ENCODE measurements at regions not wholly inside any gene's neighbourhood (a gene's known extent, or its start where the extent isn't known, plus 50 kb on each side); places are given as distances from the start of the nearest gene placed in this dataset.
"Not testable (repeated sequence)": the region's sequence is repeated elsewhere in the genome, so short reads cannot be mapped to it uniquely, and the experiment has no call there.

- no peak for DNase-seq (ENCODE audit: low read depth in 2 of 2)
These were observed 112.5 kb downstream of the EFEMP1 start for GRCh38 chr2:55811048-55811447.

GRCh38 chr2:55810622-55811020, 113.0 kb downstream of the EFEMP1 start:
- DNase-seq (ENCODE audit: low read depth in 2 of 2) = no peak

- DNase-seq (ENCODE audit: low read depth in 2 of 2) = no peak
These were observed 113.5 kb downstream of the EFEMP1 start for GRCh38 chr2:55809875-55810621.

- DNase-seq (ENCODE audit: low read depth in 2 of 2) = no peak
These were observed 114.3 kb upstream of the PNPT1 start for GRCh38 chr2:55807900-55808299.

GRCh38 chr2:55805686-55806085, 112.0 kb upstream of the PNPT1 start:
- no peak for DNase-seq (ENCODE audit: low read depth in 2 of 2)

- no peak for DNase-seq (ENCODE audit: low read depth in 2 of 2)
These were observed 110.9 kb upstream of the PNPT1 start for GRCh38 chr2:55804535-55804934.

- DNase-seq (ENCODE audit: low read depth in 2 of 2) = no peak
These were observed 108.4 kb upstream of the PNPT1 start for GRCh38 chr2:55802067-55802466.

GRCh38 chr2:55801436-55801835, 107.8 kb upstream of the PNPT1 start:
- DNase-seq (ENCODE audit: low read depth in 2 of 2) = no peak

GRCh38 chr2:55799624-55800023, 106.0 kb upstream of the PNPT1 start:
- DNase-seq (ENCODE audit: low read depth in 2 of 2) = not testable (repeated sequence)

- no peak for DNase-seq (ENCODE audit: low read depth in 2 of 2)
These were observed 102.5 kb upstream of the PNPT1 start for GRCh38 chr2:55796121-55796520.

- not testable (repeated sequence) for DNase-seq (ENCODE audit: low read depth in 2 of 2)
These were observed 100.0 kb upstream of the PNPT1 start for GRCh38 chr2:55793602-55794001.

GRCh38 chr2:55786280-55786679, 92.6 kb upstream of the PNPT1 start:
- no peak for DNase-seq (ENCODE audit: low read depth in 2 of 2)

GRCh38 chr2:55783751-55784150, 90.1 kb upstream of the PNPT1 start:
- not testable (repeated sequence) for DNase-seq (ENCODE audit: low read depth in 2 of 2)

- no peak for DNase-seq (ENCODE audit: low read depth in 2 of 2)
These were observed 89.0 kb upstream of the PNPT1 start for GRCh38 chr2:55782528-55783173.

GRCh38 chr2:55781542-55781941, 87.9 kb upstream of the PNPT1 start:
- DNase-seq (ENCODE audit: low read depth in 2 of 2) = no peak

- no peak for DNase-seq (ENCODE audit: low read depth in 2 of 2)
These were observed 87.1 kb upstream of the PNPT1 start for GRCh38 chr2:55780697-55781096.

GRCh38 chr2:55779459-55780421, 86.1 kb upstream of the PNPT1 start:
- DNase-seq (ENCODE audit: low read depth in 2 of 2) = peak; percentile 14 to 20

GRCh38 chr2:55776966-55777365, 83.3 kb upstream of the PNPT1 start:
- no peak for DNase-seq (ENCODE audit: low read depth in 2 of 2)

- DNase-seq (ENCODE audit: low read depth in 2 of 2) = no peak
These were observed 82.8 kb upstream of the PNPT1 start for GRCh38 chr2:55776479-55776878.

- no peak for DNase-seq (ENCODE audit: low read depth in 2 of 2)
These were observed 82.2 kb upstream of the PNPT1 start for GRCh38 chr2:55775828-55776227.

GRCh38 chr2:55773651-55774050, 80.0 kb upstream of the PNPT1 start:
- not testable (repeated sequence) for DNase-seq (ENCODE audit: low read depth in 2 of 2)
